HG02852 (cell line): ENCODE measurements at regions not wholly inside any gene's neighbourhood (a gene's known extent, or its start where the extent isn't known, plus 50 kb on each side); places are given as distances from the start of the nearest gene placed in this dataset.
A peak's percentile ranks its signal among the peaks of the same experiment; 100 is the strongest.

ENCODE experiments used
- ATAC-seq: cut with Tn5 transposase; IDR thresholded peaks from one replicate; pipeline ENCODE4 v1.9.1; 2021; ENCODE audit warnings: mild to moderate bottlenecking, moderate library complexity; ENCODE audit not compliant: unreplicated experiment

DNA sequence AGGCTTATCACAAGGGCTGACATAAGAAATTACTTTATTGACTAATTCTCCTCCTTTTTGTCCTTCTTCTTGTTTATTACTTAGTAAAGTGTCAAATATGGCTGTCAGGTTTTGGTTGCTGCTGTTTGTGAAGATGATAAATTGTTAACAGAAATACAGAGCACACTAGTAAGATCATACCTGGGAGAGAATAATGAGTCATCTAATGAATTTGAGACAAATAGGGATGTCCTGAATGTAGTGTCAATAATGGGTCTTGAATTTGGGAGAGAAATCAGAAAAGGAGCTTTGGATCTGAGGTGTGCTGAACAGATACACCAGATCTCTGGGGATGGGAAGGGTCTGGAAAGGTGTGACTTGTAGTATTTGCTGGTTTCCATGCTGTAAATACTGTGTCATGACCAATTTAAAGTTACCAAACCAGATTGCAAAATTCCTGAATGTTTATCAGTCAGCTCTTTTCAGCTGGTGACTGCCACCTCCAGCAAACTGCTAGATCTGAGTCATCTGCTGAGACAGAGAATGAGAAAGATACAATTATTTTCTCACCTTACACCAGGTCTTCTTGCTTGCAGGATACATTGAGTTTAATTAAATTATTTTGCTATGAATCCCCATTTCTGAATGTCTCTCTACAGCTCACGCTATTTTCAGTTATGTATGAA, 76.7 kb upstream of the SATB1 start:
- no peak for ATAC-seq

- ATAC-seq = no peak
Observed at GRCh38 chr3:18500322-18500721, 75.2 kb upstream of the SATB1 start.

- peak; percentile 71 for ATAC-seq
Observed at GRCh38 chr3:18499301-18499700, 74.2 kb upstream of the SATB1 start.

- ATAC-seq = no peak
Observed at GRCh38 chr3:18494251-18494650, 69.1 kb upstream of the SATB1 start.

GRCh38 chr3:18489939-18490338, 64.8 kb upstream of the SATB1 start:
- ATAC-seq = no peak

GRCh38 chr3:18483226-18483625, 58.1 kb upstream of the SATB1 start:
- ATAC-seq = no peak

GRCh38 chr3:18481946-18482548, 56.9 kb upstream of the SATB1 start:
- ATAC-seq = no peak

GRCh38 chr3:18477620-18478019, 52.5 kb upstream of the SATB1 start:
- no peak for ATAC-seq
